DMS153 treated with DMSO at 0.1 percent for 48 hours (cell line): ENCODE measurements at regions not wholly inside any gene's neighbourhood (a gene's known extent, or its start where the extent isn't known, plus 50 kb on each side); places are given as distances from the start of the nearest gene placed in this dataset.
A peak's percentile ranks its signal among the peaks of the same experiment; 100 is the strongest.

ENCODE experiments used
- DNase-seq: peaks from one replicate; lab custom pipeline; 2025; ENCODE audit not compliant: unreplicated experiment; lab: John Stamatoyannopoulos, UW

GRCh38 chr13:107866032-107866940 lies 349.1 kb downstream of the LIG4 start:
- peak; percentile 74 for DNase-seq

DNA sequence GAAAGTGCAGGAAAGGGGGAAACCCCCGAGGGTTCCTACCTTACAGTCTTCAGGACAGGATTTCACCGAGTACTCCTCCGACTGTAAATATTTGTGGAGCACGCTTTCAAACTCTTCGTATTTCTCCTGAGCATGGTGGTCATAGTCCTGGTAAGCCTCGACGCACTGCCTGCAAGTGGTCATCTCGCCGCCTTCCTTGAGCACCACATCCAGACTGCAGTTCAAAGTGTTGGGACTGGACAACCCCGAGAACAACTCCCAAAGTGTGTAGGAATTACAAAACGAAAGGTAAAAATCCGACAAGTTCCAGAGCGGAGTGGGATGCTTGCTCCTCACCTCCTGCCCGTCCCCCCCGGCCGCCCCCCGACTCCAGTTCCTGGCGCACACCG lies 349.7 kb downstream of the LIG4 start:
- DNase-seq: no peak

GRCh38 chr13:107865318-107865575 lies 350.1 kb downstream of the LIG4 start:
- DNase-seq: peak; percentile 59

DNA sequence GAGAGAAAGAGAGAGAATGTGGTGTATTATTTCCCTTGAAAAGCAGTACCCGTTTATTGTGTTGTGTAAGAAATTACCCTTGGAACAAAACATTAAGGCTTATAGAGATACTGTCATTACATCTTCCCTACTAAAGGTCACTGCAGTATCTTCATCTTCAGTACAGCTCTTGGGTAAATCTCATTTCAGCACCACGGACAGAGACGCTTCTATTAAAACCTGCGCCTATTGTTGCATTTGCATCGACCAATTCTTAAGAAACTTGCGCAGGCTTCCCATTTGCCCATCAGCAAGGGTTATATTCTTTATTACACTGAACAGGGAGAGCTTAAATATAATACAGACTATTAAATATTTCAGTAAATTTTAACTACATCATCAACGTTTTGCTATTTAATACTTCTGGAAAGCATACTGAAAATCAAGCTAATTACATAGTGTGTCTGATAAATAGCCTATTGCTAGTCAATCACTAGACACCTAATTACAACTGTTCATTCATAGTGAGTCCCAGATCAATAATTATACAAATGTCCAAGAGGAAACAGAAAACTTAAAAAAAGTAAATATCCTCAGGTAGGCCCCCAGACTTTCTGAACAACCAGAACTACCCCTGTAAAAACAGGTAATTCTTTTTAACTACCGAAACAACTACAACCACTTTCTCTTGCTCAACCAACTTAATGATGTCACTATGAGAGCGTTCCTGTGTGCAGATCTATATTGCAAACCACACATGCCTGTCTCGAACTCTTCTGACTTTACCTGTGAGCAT lies 350.6 kb downstream of the LIG4 start:
- DNase-seq: peak; percentile 71

GRCh38 chr13:107860284-107860683 lies 355.1 kb downstream of the LIG4 start:
- no peak for DNase-seq

GRCh38 chr13:107854880-107855279 lies 360.5 kb downstream of the LIG4 start:
- no peak for DNase-seq

GRCh38 chr13:107852072-107852471 lies 363.3 kb downstream of the LIG4 start:
- no peak for DNase-seq

- no peak for DNase-seq
Observed at GRCh38 chr13:107851670-107852069, 363.7 kb downstream of the LIG4 start.

GRCh38 chr13:107847406-107847805 lies 367.9 kb downstream of the LIG4 start:
- no peak for DNase-seq

DNA sequence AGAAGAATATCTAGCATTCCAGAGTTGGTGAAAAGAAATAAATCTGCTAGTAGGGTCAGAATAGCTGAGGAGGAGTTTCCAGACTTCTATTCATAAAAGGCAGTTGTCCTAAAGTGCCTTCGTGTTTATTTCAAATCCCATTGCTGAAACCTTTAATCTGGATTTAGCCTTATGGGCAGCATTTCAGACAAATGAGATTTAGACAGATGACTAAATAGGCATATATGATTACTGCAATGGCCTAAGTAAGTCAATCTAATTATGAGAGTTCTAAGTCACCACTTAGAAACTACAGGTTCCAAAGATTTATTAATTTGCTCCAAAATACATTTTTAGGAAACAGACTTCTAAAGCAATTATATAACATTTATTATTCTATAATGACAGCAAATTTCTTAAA lies 368.7 kb downstream of the LIG4 start:
- DNase-seq: no peak

DNA sequence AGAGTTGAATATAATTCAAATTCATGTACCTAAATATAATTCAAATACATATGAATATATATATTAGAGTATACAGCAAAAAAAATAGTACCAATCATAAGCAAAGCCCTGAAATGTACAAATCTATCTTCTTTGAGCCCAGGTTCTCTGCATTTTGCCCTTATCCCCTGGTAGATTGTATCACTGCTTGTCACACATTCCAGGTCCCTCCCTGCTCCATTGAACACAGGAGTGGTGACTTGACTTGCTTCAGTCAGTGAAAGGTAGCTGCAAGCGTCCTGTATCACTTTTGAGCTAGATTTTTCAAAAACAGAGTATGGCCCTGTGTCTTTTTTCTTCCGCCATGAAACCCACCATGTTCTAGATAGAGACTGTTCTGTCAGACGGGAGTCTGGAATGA lies 369.4 kb downstream of the LIG4 start:
- DNase-seq: no peak

GRCh38 chr13:107843681-107844080 lies 371.7 kb downstream of the LIG4 start:
- DNase-seq: no peak

- DNase-seq: no peak
Observed at GRCh38 chr13:107843281-107843680, 372.1 kb downstream of the LIG4 start.

DNA sequence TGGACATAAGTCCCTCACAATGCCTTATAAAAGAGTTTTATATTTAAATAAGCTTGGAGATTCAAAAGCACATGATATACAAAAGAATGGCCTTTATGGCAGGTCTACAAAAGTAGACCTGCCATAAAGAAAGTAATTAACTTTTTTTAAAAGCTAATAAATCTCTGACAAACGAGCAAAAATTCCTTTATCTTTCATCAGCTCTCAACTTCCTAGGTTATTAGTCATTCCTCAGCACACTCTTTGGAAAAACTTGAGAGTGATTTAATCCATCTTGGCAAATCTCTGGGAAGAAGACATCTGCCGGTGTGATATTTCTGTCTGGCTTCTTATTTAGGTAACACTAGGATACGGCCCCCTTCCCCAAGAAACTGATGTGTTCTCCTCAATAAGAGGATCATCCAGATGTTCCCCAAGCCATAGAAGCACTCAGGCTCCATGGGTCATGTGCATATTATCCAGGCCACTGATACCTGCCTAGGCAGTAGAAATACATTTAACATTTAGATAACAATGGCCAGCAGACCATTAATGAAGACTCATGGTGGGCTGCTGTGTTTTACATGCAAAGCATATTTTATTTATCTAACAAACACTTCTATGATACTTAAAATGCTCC lies 372.7 kb downstream of the LIG4 start:
- DNase-seq: no peak

GRCh38 chr13:107838588-107839161 lies 376.7 kb downstream of the LIG4 start:
- DNase-seq: no peak

DNA sequence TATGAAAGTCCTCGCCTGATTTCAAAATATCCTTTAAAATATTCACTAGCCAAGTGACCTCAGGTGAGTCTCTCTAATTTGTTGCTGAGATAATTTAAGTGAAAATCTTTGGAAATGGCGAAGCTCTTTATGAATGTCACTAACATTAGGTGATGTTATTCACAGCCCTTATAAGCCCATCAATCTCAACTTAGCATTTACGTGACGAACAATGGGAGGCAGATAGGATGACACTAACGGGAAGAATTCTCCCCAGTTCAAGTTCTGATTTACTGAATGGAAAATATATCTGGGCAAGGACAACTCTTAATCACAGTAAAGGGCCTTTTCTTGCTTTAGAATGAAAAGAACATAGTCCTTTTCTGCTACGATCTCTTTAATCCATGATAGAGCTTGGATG lies 378.7 kb downstream of the LIG4 start:
- DNase-seq: no peak

- DNase-seq: no peak
Observed at GRCh38 chr13:107835339-107836018, 379.9 kb downstream of the LIG4 start.

- DNase-seq: no peak
Observed at GRCh38 chr13:107834717-107835116, 380.6 kb downstream of the LIG4 start.

- DNase-seq: no peak
Observed at GRCh38 chr13:107834281-107834680, 381.1 kb downstream of the LIG4 start.

DNA sequence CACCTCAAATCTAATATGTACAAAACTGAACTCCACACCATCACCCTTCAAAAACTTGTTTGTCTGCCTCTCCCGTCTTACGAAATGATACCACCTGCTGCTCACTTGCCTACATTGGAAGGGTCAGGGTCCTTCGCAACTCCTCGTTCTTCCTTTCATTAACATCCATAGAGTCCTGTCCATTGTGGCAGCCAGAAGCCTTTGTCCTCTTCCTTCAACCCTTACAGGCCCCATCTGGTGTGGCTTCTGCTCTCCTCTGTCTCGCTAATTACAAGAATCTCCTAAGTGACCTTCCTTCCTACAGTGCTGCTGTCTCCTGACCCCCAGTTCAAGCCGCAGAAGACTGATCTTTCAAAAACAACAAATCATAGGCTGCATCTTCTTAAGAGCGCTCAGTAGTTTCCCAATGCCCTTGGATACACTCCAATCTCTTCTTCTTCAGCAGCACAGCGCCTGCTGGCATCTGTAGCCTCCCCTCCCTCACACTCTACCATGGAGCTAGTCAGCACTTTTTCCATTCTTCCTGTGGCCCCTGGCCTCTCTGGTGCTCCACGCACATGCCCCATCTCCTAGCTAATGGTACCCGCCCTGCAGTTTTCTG lies 382.7 kb downstream of the LIG4 start:
- no peak for DNase-seq

GRCh38 chr13:107830804-107831203 lies 384.5 kb downstream of the LIG4 start:
- no peak for DNase-seq
